Calu3 (cell line): ENCODE measurements at regions not wholly inside any gene's neighbourhood (a gene's known extent, or its start where the extent isn't known, plus 50 kb on each side); places are given as distances from the start of the nearest gene placed in this dataset.

Experiments used
- BruUV-seq: library from RNA; stranded (reverse); fragments of 400-500 nt; replicated peaks from 2 replicates; lab custom pipeline; 2021; lab: Mats Ljungman, UMichigan
- CTCF ChIA-PET: fragments of 300-600 bp; sonication (Branson Sonifier 250); formaldehyde crosslinking; loops from one replicate; lab custom pipeline; 2022; ENCODE audit warnings: antibody characterized with exemption; lab: Charles Lee
- DNase-seq: peaks from one replicate; pipeline ENCODE4 v3.0.0; 2022
- H3K27ac Mint-ChIP-seq: one replicate; pipeline ENCODE4 v1.8.0; 2022; ENCODE audit warnings: mixed read lengths; ENCODE audit not compliant: unreplicated experiment
- H3K27me3 Mint-ChIP-seq: one replicate; pipeline ENCODE4 v1.8.0; 2022; ENCODE audit warnings: mixed read lengths; ENCODE audit not compliant: unreplicated experiment
- H3K36me3 Mint-ChIP-seq: one replicate; pipeline ENCODE4 v1.8.0; 2022; ENCODE audit warnings: mild to moderate bottlenecking, moderate library complexity, mixed read lengths; ENCODE audit not compliant: insufficient read depth, unreplicated experiment
- H3K4me1 Mint-ChIP-seq: one replicate; pipeline ENCODE4 v1.8.0; 2022; ENCODE audit warnings: mild to moderate bottlenecking, low read depth, mixed read lengths; ENCODE audit not compliant: unreplicated experiment
- H3K4me3 Mint-ChIP-seq: one replicate; pipeline ENCODE4 v1.8.0; 2022; ENCODE audit warnings: mild to moderate bottlenecking, low read depth, moderate library complexity, mixed read lengths; ENCODE audit not compliant: unreplicated experiment
- H3K9me3 Mint-ChIP-seq: one replicate; pipeline ENCODE4 v1.8.0; 2022; ENCODE audit warnings: low read depth, mixed read lengths; ENCODE audit not compliant: unreplicated experiment
- intact Hi-C: fragments of 100-400 bp; cut with micrococcal nuclease; formaldehyde crosslinking; loops from one replicate; pipeline ENCODE4 v1.10.0; 2022; ENCODE audit not compliant: unreplicated experiment
- TF ChIP-seq, protein P1 (sequence below): fragments of 200-600 bp; IDR thresholded peaks from one replicate; pipeline ENCODE4 v1.8.0; 2022; ENCODE audit warnings: antibody characterized with exemption; ENCODE audit not compliant: unreplicated experiment

DNA sequence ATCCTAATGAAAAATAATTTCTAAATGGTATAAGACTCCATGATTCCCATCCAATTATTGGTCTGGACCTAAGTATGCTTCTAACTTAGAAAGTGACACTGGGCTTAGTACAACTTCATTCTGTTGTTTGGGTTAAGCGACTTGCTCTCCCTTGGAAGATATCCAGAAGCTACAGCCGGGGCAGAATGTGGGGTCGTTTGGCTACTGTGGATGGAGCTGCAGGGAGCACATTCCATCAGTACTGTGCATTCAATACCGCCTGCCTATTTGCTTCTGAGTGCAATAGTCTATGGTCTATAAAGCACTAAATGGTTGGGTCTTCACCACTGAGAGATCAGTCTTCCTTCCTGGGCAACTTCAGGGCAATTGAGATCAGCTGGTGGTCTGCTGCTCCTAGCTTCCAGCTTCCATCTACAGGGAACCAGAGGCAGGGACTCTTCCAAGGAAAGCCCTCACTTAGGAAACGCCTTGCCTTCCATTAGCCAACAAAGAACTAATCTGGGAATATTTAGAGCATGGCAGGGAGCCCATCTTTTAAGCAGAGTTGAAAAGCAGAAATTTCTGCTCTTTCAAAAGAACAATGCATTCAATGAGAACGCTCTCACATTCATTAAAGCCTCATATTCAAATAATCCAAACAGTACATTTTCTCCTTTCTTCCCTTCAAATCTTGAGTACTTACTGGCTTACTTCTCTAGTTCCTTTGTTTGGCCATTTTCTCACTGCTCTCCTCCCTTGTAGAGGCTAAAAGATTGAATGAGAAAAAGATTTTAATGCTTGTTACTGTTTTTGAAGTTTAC lies 1049.9 kb upstream of the TENM3 start:
- intact Hi-C loops = no loop called here
- no peaks in the 10 kb centered on the region for H3K4me1 Mint-ChIP-seq
- CTCF ChIA-PET = no interaction called here
- TF ChIP-seq, protein P1, sequence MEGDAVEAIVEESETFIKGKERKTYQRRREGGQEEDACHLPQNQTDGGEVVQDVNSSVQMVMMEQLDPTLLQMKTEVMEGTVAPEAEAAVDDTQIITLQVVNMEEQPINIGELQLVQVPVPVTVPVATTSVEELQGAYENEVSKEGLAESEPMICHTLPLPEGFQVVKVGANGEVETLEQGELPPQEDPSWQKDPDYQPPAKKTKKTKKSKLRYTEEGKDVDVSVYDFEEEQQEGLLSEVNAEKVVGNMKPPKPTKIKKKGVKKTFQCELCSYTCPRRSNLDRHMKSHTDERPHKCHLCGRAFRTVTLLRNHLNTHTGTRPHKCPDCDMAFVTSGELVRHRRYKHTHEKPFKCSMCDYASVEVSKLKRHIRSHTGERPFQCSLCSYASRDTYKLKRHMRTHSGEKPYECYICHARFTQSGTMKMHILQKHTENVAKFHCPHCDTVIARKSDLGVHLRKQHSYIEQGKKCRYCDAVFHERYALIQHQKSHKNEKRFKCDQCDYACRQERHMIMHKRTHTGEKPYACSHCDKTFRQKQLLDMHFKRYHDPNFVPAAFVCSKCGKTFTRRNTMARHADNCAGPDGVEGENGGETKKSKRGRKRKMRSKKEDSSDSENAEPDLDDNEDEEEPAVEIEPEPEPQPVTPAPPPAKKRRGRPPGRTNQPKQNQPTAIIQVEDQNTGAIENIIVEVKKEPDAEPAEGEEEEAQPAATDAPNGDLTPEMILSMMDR = no peak
- no peak overlapping the region for H3K4me3 Mint-ChIP-seq
- DNase-seq = no peak
- H3K9me3 Mint-ChIP-seq = peaks cover 2% of the 10 kb centered on the region
- H3K27me3 Mint-ChIP-seq = no peaks in the 10 kb centered on the region
- H3K36me3 Mint-ChIP-seq = no peaks in the 10 kb centered on the region
- no TSS peak for BruUV-seq
- H3K27ac Mint-ChIP-seq = no peak overlapping the region

DNA sequence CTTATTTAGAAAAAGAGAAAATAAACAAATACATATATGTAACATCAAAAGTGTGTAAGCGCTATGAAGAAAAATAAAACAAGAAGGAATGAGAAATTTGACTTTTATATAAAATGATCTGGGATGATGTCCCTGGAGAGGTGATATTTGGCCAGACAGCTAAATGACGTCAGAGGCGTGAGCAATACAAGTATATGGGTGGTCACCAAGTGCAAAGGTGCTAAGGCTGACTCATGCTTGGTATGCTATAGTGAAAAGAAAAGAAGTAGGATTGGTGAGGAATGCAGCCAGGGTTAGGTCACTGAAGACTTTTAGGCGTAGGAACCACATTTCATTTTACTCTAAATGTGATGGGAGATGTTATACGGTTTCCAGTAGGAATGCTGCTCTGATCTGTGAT lies 1049.1 kb upstream of the TENM3 start:
- intact Hi-C loops = no loop called here

DNA sequence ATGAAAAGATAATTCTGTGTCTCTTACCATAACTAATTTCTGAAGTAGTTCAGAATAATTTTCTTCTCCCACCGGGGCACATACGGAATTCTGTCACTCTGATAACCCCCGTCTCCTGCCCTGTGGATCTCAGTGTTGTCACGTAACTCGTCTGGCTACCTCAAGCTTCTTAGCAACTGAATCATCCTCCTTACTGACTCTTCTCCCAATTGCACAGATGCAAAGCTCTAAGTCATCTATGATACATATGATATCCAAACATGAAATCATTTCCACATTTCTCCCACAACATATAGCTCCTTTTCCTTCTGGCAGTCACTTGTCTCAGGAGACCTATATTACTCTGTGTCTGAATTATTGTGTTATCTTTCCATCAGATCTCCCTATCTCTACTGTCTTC lies 1043.1 kb upstream of the TENM3 start:
- no peaks in the 10 kb centered on the region for H3K36me3 Mint-ChIP-seq
- H3K27ac Mint-ChIP-seq = no peak overlapping the region
- H3K4me1 Mint-ChIP-seq = no peaks in the 10 kb centered on the region
- H3K27me3 Mint-ChIP-seq = no peaks in the 10 kb centered on the region
- H3K4me3 Mint-ChIP-seq = no peak overlapping the region
- CTCF ChIA-PET = no interaction called here
- no TSS peak for BruUV-seq
- TF ChIP-seq, protein P1 = no peak
- peaks cover 6% of the 10 kb centered on the region for H3K9me3 Mint-ChIP-seq
- intact Hi-C loops = no loop called here
- no peak for DNase-seq

More for the DNA sequence above, 1049.1 kb upstream of the TENM3 start:
- Mint-ChIP-seq H3K36me3 (no peaks in the 10 kb centered on the region), H3K27me3 (no peaks in the 10 kb centered on the region), H3K9me3 (peaks cover 2% of the 10 kb centered on the region), H3K4me1 (no peaks in the 10 kb centered on the region), H3K27ac (no peak overlapping the region), H3K4me3 (no peak overlapping the region)
- CTCF ChIA-PET = no interaction called here
- BruUV-seq = no TSS peak
- DNase-seq = no peak
- TF ChIP-seq, protein P1 = no peak

DNA sequence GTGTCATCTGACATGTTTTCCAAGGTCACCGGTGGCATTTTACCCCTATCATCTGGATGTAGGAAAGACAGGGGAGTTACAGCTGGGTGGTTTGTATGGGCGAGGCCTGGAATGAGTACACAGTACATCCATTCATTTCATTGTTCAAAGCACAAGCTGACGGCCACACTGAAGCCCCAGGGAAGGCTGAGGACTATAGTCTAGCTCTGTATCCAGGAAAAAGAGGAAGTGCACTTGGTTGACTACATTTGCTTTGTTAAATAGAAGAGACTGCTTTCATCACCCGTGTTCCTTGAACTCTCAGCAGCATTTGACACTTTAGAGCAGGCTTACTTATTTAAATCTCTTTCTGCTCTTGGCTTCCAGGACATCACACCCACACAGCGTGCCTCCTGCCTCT lies 1041.0 kb upstream of the TENM3 start:
- Mint-ChIP-seq H3K4me3 (no peak overlapping the region), H3K36me3 (no peaks in the 10 kb centered on the region), H3K9me3 (peaks cover 6% of the 10 kb centered on the region), H3K4me1 (no peaks in the 10 kb centered on the region), H3K27me3 (no peaks in the 10 kb centered on the region), H3K27ac (no peak overlapping the region)
- DNase-seq = no peak
- intact Hi-C loops = no loop called here
- CTCF ChIA-PET = no interaction called here
- TF ChIP-seq, protein P1 = no peak
- BruUV-seq = no TSS peak
